NCI-H1694 (cell line): ENCODE measurements at regions not wholly inside any gene's neighbourhood (a gene's known extent, or its start where the extent isn't known, plus 50 kb on each side); places are given as distances from the start of the nearest gene placed in this dataset.

Experiments
- DNase-seq: peaks from one replicate; lab custom pipeline; 2025; lab: John Stamatoyannopoulos, UW

GRCh38 chr2:66382091-66382490, 52.8 kb upstream of the MEIS1 start:
- DNase-seq = no peak

- DNase-seq = no peak
Observed at GRCh38 chr2:66379473-66379872, 55.5 kb upstream of the MEIS1 start.

- DNase-seq = no peak
Observed at GRCh38 chr2:66377832-66378231, 57.1 kb upstream of the MEIS1 start.

- no peak for DNase-seq
Observed at GRCh38 chr2:66370824-66371223, 64.1 kb upstream of the MEIS1 start.

GRCh38 chr2:66366619-66367018, 68.3 kb upstream of the MEIS1 start:
- no peak for DNase-seq

- no peak for DNase-seq
Observed at GRCh38 chr2:66364495-66365333, 70.2 kb upstream of the MEIS1 start.

GRCh38 chr2:66362701-66363100, 72.2 kb upstream of the MEIS1 start:
- no peak for DNase-seq

GRCh38 chr2:66346231-66346664, 88.7 kb upstream of the MEIS1 start:
- DNase-seq = no peak

GRCh38 chr2:66344087-66344663, 90.8 kb upstream of the MEIS1 start:
- DNase-seq = no peak

- DNase-seq = no peak
Observed at GRCh38 chr2:66343259-66343658, 91.7 kb upstream of the MEIS1 start.

GRCh38 chr2:66340521-66340920, 94.4 kb upstream of the MEIS1 start:
- no peak for DNase-seq

- DNase-seq = peak; percentile 5
Observed at GRCh38 chr2:66334237-66335029, 100.5 kb upstream of the MEIS1 start.

GRCh38 chr2:66331176-66331575, 103.7 kb upstream of the MEIS1 start:
- no peak for DNase-seq

- DNase-seq = no peak
Observed at GRCh38 chr2:66329081-66329605, 105.8 kb upstream of the MEIS1 start.

GRCh38 chr2:66327066-66327740, 107.7 kb upstream of the MEIS1 start:
- DNase-seq = no peak

- DNase-seq = no peak
Observed at GRCh38 chr2:66324909-66325528, 109.9 kb upstream of the MEIS1 start.

GRCh38 chr2:66324356-66324755, 110.6 kb upstream of the MEIS1 start:
- no peak for DNase-seq

- DNase-seq = no peak
Observed at GRCh38 chr2:66323406-66323805, 111.5 kb upstream of the MEIS1 start.

- no peak for DNase-seq
Observed at GRCh38 chr2:66322506-66323260, 112.2 kb upstream of the MEIS1 start.

GRCh38 chr2:66318009-66318561, 116.8 kb upstream of the MEIS1 start:
- DNase-seq = no peak
